OCI-LY3 (cell line): ENCODE measurements at regions not wholly inside any gene's neighbourhood (a gene's known extent, or its start where the extent isn't known, plus 50 kb on each side); places are given as distances from the start of the nearest gene placed in this dataset.

Source experiments
- H2AFZ ChIP-seq: fragments of 200-600, 300-600 bp; shearing (Covaris generic); 2 replicates; pipeline ENCODE4 v1.6.0; 2014; ENCODE audit warnings: antibody characterized with exemption, low read depth, low read length
- H3K27ac ChIP-seq: fragments of 200-600, 300-600 bp; sonication (generic); 2 replicates; pipeline ENCODE4 v1.5.1; 2014; ENCODE audit warnings: mild to moderate bottlenecking, low read length, moderate library complexity, mixed read lengths
- H3K27me3 ChIP-seq: fragments of 200-600, 300-600 bp; sonication (generic); 2 replicates; pipeline ENCODE4 v1.6.1; 2014; ENCODE audit warnings: low read depth, low read length, mixed read lengths
- H3K36me3 ChIP-seq: fragments of 200-600, 300-600 bp; sonication (generic); replicated peaks from 2 replicates; pipeline ENCODE3; 2014; ENCODE audit warnings: low read depth, low read length, mixed read lengths
- H3K4me1 ChIP-seq: fragments of 300-600, 200-600 bp; sonication (generic); 2 replicates; pipeline ENCODE4 v1.6.1; 2014; ENCODE audit warnings: low read length, mixed read lengths
- H3K4me2 ChIP-seq: fragments of 200-600, 300-600 bp; sonication (generic); 2 replicates; pipeline ENCODE4 v1.6.1; 2014; ENCODE audit warnings: low read length, mixed read lengths
- H3K4me3 ChIP-seq: fragments of 300-600, 200-600 bp; sonication (generic); 2 replicates; pipeline ENCODE4 v1.5.1; 2014; ENCODE audit warnings: antibody characterized with exemption, mild to moderate bottlenecking, low read length, moderate library complexity
- H3K79me2 ChIP-seq: fragments of 300-600, 200-600 bp; shearing (Covaris generic); 2 replicates; pipeline ENCODE4 v1.6.1; 2014; ENCODE audit warnings: mild to moderate bottlenecking, low read length, mixed read lengths
- H3K9ac ChIP-seq: fragments of 300-600, 200-600 bp; shearing (Covaris generic); 2 replicates; pipeline ENCODE4 v1.6.0; 2014; ENCODE audit warnings: mild to moderate bottlenecking, low read length, moderate library complexity
- H3K9me3 ChIP-seq: fragments of 200-600, 300-600 bp; shearing (Covaris generic); 2 replicates; pipeline ENCODE4 v1.6.1; 2014; ENCODE audit warnings: low read length, mixed read lengths; ENCODE audit not compliant: insufficient read depth
- H4K20me1 ChIP-seq: fragments of 200-600, 300-600 bp; sonication (generic); 2 replicates; pipeline ENCODE4 v1.6.1; 2016; ENCODE audit warnings: low read length, mixed read lengths; ENCODE audit not compliant: insufficient read depth
- CTCF ChIP-seq: fragments of 200-600, 300-600 bp; sonication (generic); IDR thresholded peaks from 2 replicates; pipeline ENCODE4 v1.5.1; 2014; ENCODE audit warnings: antibody characterized with exemption, low read length, low read depth
- EZH2phosphoT487 ChIP-seq: fragments of 200-600 bp; shearing (Covaris generic); IDR thresholded peaks from 2 replicates; pipeline ENCODE4 v1.6.1; 2018; ENCODE audit warnings: antibody characterized with exemption, mixed run types, low read depth

GRCh38 chr13:21761770-21762169 lies 90.9 kb downstream of the FGF9 start:
- Histone ChIP-seq H3K9ac (no peak overlapping the region), H2AFZ (no peak overlapping the region), H3K9me3 (no peaks in the 10 kb centered on the region), H3K36me3 (no peaks in the 10 kb centered on the region), H3K27me3 (no peaks in the 10 kb centered on the region), H3K79me2 (no peaks in the 10 kb centered on the region), H4K20me1 (no peaks in the 10 kb centered on the region), H3K4me2 (no peak overlapping the region), H3K4me3 (no peak overlapping the region), H3K27ac (no peak overlapping the region), H3K4me1 (no peaks in the 10 kb centered on the region)
- TF ChIP-seq CTCF (no peak), EZH2phosphoT487 (no peak)

- H3K4me1 ChIP-seq, result no peaks in the 10 kb centered on the region
- H3K27ac ChIP-seq, result no peak overlapping the region
- no peaks in the 10 kb centered on the region for H4K20me1 ChIP-seq
- no peaks in the 10 kb centered on the region for H3K27me3 ChIP-seq
- no peak overlapping the region for H3K4me2 ChIP-seq
- H3K9ac ChIP-seq, result no peak overlapping the region
- H3K9me3 ChIP-seq, result no peaks in the 10 kb centered on the region
- no peaks in the 10 kb centered on the region for H3K79me2 ChIP-seq
- no peak overlapping the region for H2AFZ ChIP-seq
- no peaks in the 10 kb centered on the region for H3K36me3 ChIP-seq
- TF ChIP-seq CTCF (no peak), EZH2phosphoT487 (no peak)
- H3K4me3 ChIP-seq, result no peak overlapping the region
Observed at GRCh38 chr13:21762512-21762911, 91.6 kb downstream of the FGF9 start.

GRCh38 chr13:21767032-21767431 lies 96.2 kb downstream of the FGF9 start:
- Histone ChIP-seq H3K27me3 (no peaks in the 10 kb centered on the region), H3K27ac (no peak overlapping the region), H2AFZ (no peak overlapping the region), H3K36me3 (no peaks in the 10 kb centered on the region), H3K4me3 (no peak overlapping the region), H3K4me1 (no peaks in the 10 kb centered on the region), H3K9me3 (no peaks in the 10 kb centered on the region), H3K9ac (no peak overlapping the region), H4K20me1 (no peaks in the 10 kb centered on the region), H3K4me2 (no peak overlapping the region), H3K79me2 (no peaks in the 10 kb centered on the region)
- TF ChIP-seq CTCF (no peak), EZH2phosphoT487 (no peak)

- no peaks in the 10 kb centered on the region for H3K27me3 ChIP-seq
- no peak for TF ChIP-seq EZH2phosphoT487
- TF ChIP-seq CTCF, result no peak
Observed at GRCh38 chr13:21771075-21771474, 100.2 kb downstream of the FGF9 start.

More at GRCh38 chr13:21771075-21771474, 100.2 kb downstream of the FGF9 start:
- no peaks in the 10 kb centered on the region for H4K20me1 ChIP-seq
- no peak overlapping the region for H3K27ac ChIP-seq
- no peak overlapping the region for H3K4me3 ChIP-seq
- no peaks in the 10 kb centered on the region for H3K79me2 ChIP-seq
- H3K4me1 ChIP-seq, result no peaks in the 10 kb centered on the region
- no peak overlapping the region for H2AFZ ChIP-seq
- H3K9ac ChIP-seq, result no peak overlapping the region
- no peaks in the 10 kb centered on the region for H3K9me3 ChIP-seq
- H3K36me3 ChIP-seq, result no peaks in the 10 kb centered on the region
- no peak overlapping the region for H3K4me2 ChIP-seq
